ENCODE measurements at regions not wholly inside any gene's neighbourhood (a gene's known extent, or its start where the extent isn't known, plus 50 kb on each side); places are given as distances from the start of the nearest gene placed in this dataset.

DNA sequence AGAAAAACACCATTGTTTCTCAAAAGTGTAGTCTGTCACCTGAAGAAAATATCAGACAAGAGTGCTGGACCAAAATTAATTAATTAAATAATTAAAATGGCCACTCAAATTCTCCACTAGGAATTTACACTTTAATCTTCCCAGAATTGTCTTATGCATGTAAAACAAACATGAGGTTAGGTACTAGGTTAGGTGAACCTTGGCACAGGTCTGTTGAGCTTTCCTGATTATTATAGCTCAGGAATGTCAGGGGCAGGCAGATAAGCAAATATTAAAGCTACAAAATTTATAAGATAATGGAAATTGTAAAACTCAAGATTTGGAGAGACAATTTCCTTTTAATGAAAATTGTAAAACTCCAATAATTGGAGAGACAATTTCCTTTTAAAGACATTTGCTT, 253.2 kb downstream of the BMP4 start:
- H2BK12ac ChIP-seq (ENCODE audit: insufficient read length, low read depth, low read length): no peak overlapping the region
- no peaks in the 10 kb centered on the region for H3K23me2 ChIP-seq (ENCODE audit: insufficient read length, low read depth, low read length, poor library complexity, severe bottlenecking)
- H3K4me1 ChIP-seq (ENCODE audit: insufficient read depth, low read length): no peaks in the 10 kb centered on the region
- H3K56ac ChIP-seq (ENCODE audit: insufficient read length, low read depth, low read length): no peak overlapping the region
- H3K4ac ChIP-seq (ENCODE audit: low read depth, low read length): no peak overlapping the region
- no peak overlapping the region for H4K5ac ChIP-seq (ENCODE audit: insufficient read length, low read depth, low read length)
- H2BK120ac ChIP-seq (ENCODE audit: low read depth, low read length, poor library complexity, severe bottlenecking): no peak overlapping the region
- H3K23ac ChIP-seq (ENCODE audit: insufficient read length, low read depth, low read length): no peak overlapping the region
- no peak overlapping the region for H2AK5ac ChIP-seq (ENCODE audit: insufficient read length, low read length)
- no peak overlapping the region for H2BK20ac ChIP-seq (ENCODE audit: low read depth, low read length, poor library complexity, severe bottlenecking)
- Mint-ChIP-seq H3K27ac (no peak overlapping the region), H3K27me3 (ENCODE audit: low read depth) (no peaks in the 10 kb centered on the region), H3K4me3 (no peak overlapping the region), H3K4me1 (no peaks in the 10 kb centered on the region), H3K9me3 (no peaks in the 10 kb centered on the region), H3K36me3 (ENCODE audit: insufficient read depth in 1 of 3, low read depth in 3 of 3) (no peaks in the 10 kb centered on the region)
- no peaks in the 10 kb centered on the region for H3K27me3 ChIP-seq (ENCODE audit: insufficient read depth, low read length)
- no peak overlapping the region for H3K14ac ChIP-seq (ENCODE audit: insufficient read depth, low read length)
- H3K79me2 ChIP-seq (ENCODE audit: insufficient read depth, low read length): no peaks in the 10 kb centered on the region
- H3K27ac ChIP-seq (ENCODE audit: insufficient read length, low read depth, low read length): no peak overlapping the region
- no peak overlapping the region for H3K4me2 ChIP-seq (ENCODE audit: insufficient read depth, insufficient read length, low read length)
- no peak overlapping the region for H4K8ac ChIP-seq (replicated peaks; ENCODE audit: insufficient read length, low read depth, low read length)
- DNase-seq: no peak
- TF ChIP-seq, protein P1, sequence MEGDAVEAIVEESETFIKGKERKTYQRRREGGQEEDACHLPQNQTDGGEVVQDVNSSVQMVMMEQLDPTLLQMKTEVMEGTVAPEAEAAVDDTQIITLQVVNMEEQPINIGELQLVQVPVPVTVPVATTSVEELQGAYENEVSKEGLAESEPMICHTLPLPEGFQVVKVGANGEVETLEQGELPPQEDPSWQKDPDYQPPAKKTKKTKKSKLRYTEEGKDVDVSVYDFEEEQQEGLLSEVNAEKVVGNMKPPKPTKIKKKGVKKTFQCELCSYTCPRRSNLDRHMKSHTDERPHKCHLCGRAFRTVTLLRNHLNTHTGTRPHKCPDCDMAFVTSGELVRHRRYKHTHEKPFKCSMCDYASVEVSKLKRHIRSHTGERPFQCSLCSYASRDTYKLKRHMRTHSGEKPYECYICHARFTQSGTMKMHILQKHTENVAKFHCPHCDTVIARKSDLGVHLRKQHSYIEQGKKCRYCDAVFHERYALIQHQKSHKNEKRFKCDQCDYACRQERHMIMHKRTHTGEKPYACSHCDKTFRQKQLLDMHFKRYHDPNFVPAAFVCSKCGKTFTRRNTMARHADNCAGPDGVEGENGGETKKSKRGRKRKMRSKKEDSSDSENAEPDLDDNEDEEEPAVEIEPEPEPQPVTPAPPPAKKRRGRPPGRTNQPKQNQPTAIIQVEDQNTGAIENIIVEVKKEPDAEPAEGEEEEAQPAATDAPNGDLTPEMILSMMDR (conservative IDR thresholded peaks at IDR 0.05): no peak
- H4K91ac ChIP-seq (ENCODE audit: insufficient read length, low read depth, low read length): no peak overlapping the region
- no peaks in the 10 kb centered on the region for H3K9me3 ChIP-seq (ENCODE audit: control insufficient read depth, low read depth, low read length)
- H3K79me1 ChIP-seq (ENCODE audit: insufficient read depth, low read depth, low read length, poor library complexity, severe bottlenecking): no peaks in the 10 kb centered on the region
- no peak overlapping the region for H3T11ph ChIP-seq (ENCODE audit: low read length)
- no peak overlapping the region for H3K18ac ChIP-seq (ENCODE audit: insufficient read length, low read depth, low read length)
- H2BK15ac ChIP-seq (ENCODE audit: low read depth, low read length): no peak overlapping the region
- no peaks in the 10 kb centered on the region for H4K20me1 ChIP-seq (ENCODE audit: control insufficient read depth, insufficient read depth, insufficient read length)
- H2AFZ ChIP-seq (ENCODE audit: low read length): no peak overlapping the region
- no peak overlapping the region for H2BK5ac ChIP-seq (ENCODE audit: insufficient read length, low read length)
- no peak overlapping the region for H3K9ac ChIP-seq (ENCODE audit: extremely low read depth, insufficient read length, low read length)
